ENCODE measurements at regions not wholly inside any gene's neighbourhood (a gene's known extent, or its start where the extent isn't known, plus 50 kb on each side); places are given as distances from the start of the nearest gene placed in this dataset.

DNA sequence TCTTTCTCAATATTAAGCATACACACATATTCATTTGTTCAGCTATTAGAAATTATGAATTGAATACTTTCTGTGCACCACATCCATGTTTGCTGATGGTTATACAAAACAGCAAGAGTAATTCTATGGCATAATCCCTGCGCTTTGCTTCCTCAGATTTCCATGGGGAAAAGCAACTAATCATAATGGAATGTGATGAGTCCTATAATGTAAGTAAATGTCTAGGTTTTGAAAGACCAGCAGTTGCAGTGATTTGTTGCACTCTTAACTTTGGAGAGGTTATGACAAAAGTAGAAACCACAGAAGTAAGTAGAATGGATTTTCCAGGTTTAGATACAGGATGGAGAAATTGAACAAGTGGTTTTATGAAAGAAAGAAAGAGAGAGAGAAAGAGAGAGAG lies 652.1 kb downstream of the CBLN4 start:
- TF ChIP-seq, protein P1, sequence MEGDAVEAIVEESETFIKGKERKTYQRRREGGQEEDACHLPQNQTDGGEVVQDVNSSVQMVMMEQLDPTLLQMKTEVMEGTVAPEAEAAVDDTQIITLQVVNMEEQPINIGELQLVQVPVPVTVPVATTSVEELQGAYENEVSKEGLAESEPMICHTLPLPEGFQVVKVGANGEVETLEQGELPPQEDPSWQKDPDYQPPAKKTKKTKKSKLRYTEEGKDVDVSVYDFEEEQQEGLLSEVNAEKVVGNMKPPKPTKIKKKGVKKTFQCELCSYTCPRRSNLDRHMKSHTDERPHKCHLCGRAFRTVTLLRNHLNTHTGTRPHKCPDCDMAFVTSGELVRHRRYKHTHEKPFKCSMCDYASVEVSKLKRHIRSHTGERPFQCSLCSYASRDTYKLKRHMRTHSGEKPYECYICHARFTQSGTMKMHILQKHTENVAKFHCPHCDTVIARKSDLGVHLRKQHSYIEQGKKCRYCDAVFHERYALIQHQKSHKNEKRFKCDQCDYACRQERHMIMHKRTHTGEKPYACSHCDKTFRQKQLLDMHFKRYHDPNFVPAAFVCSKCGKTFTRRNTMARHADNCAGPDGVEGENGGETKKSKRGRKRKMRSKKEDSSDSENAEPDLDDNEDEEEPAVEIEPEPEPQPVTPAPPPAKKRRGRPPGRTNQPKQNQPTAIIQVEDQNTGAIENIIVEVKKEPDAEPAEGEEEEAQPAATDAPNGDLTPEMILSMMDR (IDR thresholded peaks at IDR 0.05): no peak
- Mint-ChIP-seq H3K4me1 (ENCODE audit: unreplicated experiment) (no peaks in the 10 kb centered on the region), H3K9me3 (ENCODE audit: unreplicated experiment) (peaks cover 44% of the 10 kb centered on the region), H3K36me3 (ENCODE audit: unreplicated experiment) (no peaks in the 10 kb centered on the region), H3K27me3 (ENCODE audit: unreplicated experiment) (no peaks in the 10 kb centered on the region), H3K4me3 (ENCODE audit: unreplicated experiment) (no peak overlapping the region), H3K27ac (ENCODE audit: unreplicated experiment) (no peak overlapping the region)
- DNase-seq (ENCODE audit: extremely low spot score, unreplicated experiment): no peak

DNA sequence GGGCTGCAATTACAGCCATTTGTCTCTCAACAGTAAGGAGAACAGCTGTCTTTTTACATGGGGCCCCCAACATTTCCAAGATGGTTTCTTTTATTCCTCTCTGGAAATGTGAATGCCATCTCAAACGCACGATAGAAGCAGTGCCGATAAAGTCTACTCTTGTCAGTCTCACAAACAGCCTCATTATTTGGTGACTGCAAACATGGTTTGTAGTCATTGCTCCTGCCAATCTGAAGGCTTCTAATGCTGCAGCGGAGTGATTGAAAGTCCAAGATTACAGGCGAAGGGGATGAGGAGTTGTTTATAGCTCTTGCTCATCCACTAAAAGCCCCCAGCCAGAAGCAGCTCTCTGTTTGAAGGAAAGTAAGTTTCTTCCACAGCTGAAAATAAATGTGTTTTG lies 657.1 kb downstream of the CBLN4 start:
- TF ChIP-seq, protein P1 (IDR thresholded peaks at IDR 0.05): no peak
- no peak for DNase-seq (ENCODE audit: extremely low spot score, unreplicated experiment)
- no peaks in the 10 kb centered on the region for H3K36me3 Mint-ChIP-seq (ENCODE audit: unreplicated experiment)
- no peaks in the 10 kb centered on the region for H3K27me3 Mint-ChIP-seq (ENCODE audit: unreplicated experiment)
- peaks cover 41% of the 10 kb centered on the region for H3K9me3 Mint-ChIP-seq (ENCODE audit: unreplicated experiment)
- no peak overlapping the region for H3K27ac Mint-ChIP-seq (ENCODE audit: unreplicated experiment)
- no peaks in the 10 kb centered on the region for H3K4me1 Mint-ChIP-seq (ENCODE audit: unreplicated experiment)
- H3K4me3 Mint-ChIP-seq (ENCODE audit: unreplicated experiment): no peak overlapping the region

DNA sequence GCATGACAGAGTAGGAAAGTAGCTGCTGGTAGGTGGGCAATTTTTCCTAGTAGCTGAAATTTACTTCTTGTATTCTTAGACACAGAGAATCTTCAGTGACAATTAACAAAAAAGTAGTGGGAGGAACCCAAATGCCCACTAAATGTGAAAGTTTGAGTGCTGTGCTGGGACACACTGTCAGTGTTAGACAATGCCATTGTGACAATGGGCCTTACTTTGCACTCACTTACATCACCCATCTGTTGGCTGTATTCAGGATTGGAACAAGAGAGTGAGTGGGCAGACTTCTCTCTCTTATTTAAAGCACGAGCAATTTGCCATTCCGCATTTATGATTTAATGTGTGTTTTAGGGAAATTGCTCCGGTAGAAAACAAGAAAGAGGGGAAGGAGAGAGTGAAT lies 662.5 kb downstream of the CBLN4 start:
- TF ChIP-seq, protein P1 (IDR thresholded peaks at IDR 0.05): no peak
- Mint-ChIP-seq H3K9me3 (ENCODE audit: unreplicated experiment) (peaks cover 24% of the 10 kb centered on the region), H3K27ac (ENCODE audit: unreplicated experiment) (no peak overlapping the region)

DNA sequence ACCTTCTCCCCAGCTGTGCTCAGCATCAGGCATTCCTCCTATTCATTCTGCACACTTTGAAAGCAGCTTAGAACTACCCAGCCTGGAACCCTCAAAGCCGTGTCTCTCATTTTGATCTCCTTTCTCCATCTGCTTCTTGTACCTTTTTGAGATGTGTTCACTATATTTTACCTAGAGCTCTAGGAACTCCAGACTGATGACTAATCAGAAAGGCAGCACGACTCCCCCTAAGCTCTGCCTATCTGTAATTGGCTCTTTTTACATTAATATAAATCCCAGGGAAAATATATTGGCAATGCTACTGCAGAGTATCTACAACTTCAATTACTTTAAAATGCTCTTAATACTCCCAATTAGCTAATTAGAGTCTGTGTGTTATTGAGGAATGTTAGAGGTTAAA lies 671.5 kb downstream of the CBLN4 start:
- Mint-ChIP-seq H3K4me1 (ENCODE audit: unreplicated experiment) (no peaks in the 10 kb centered on the region), H3K27me3 (ENCODE audit: unreplicated experiment) (no peaks in the 10 kb centered on the region), H3K36me3 (ENCODE audit: unreplicated experiment) (no peaks in the 10 kb centered on the region), H3K9me3 (ENCODE audit: unreplicated experiment) (peaks cover 22% of the 10 kb centered on the region), H3K27ac (ENCODE audit: unreplicated experiment) (no peak overlapping the region), H3K4me3 (ENCODE audit: unreplicated experiment) (no peak overlapping the region)
- TF ChIP-seq, protein P1 (IDR thresholded peaks at IDR 0.05): no peak
- no peak for DNase-seq (ENCODE audit: extremely low spot score, unreplicated experiment)

More for the DNA sequence above, 662.5 kb downstream of the CBLN4 start:
- no peaks in the 10 kb centered on the region for H3K4me1 Mint-ChIP-seq (ENCODE audit: unreplicated experiment)
- no peak overlapping the region for H3K4me3 Mint-ChIP-seq (ENCODE audit: unreplicated experiment)
- no peaks in the 10 kb centered on the region for H3K36me3 Mint-ChIP-seq (ENCODE audit: unreplicated experiment)
- no peak for DNase-seq (ENCODE audit: extremely low spot score, unreplicated experiment)
- no peaks in the 10 kb centered on the region for H3K27me3 Mint-ChIP-seq (ENCODE audit: unreplicated experiment)

DNA sequence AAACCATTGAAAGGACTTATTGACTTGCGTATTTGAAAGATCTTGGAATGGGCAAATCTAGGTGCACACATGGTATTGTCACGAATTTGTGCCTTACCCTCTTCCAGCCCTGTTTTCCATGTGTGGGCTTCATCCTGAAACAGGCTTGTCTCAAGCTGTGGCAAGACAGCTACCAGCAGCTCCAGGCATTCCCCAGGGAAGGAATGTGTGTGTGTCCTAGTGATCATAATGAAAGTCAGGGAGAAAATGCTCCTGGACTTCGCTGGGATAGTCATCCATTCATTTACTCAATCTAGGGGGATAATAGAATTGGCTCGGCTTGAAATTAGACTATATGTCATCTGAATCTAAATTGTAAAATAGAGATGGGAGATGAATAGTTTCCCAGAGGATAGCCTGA lies 676.2 kb downstream of the CBLN4 start:
- peaks cover 41% of the 10 kb centered on the region for H3K9me3 Mint-ChIP-seq (ENCODE audit: unreplicated experiment)
- H3K4me3 Mint-ChIP-seq (ENCODE audit: unreplicated experiment): no peak overlapping the region
- DNase-seq (ENCODE audit: extremely low spot score, unreplicated experiment): no peak
- no peaks in the 10 kb centered on the region for H3K4me1 Mint-ChIP-seq (ENCODE audit: unreplicated experiment)
- no peaks in the 10 kb centered on the region for H3K36me3 Mint-ChIP-seq (ENCODE audit: unreplicated experiment)
- no peak overlapping the region for H3K27ac Mint-ChIP-seq (ENCODE audit: unreplicated experiment)
- H3K27me3 Mint-ChIP-seq (ENCODE audit: unreplicated experiment): no peaks in the 10 kb centered on the region
- TF ChIP-seq, protein P1 (IDR thresholded peaks at IDR 0.05): no peak
